Prostate gland (tissue), 2 donors: ENCODE measurements at regions not wholly inside any gene's neighbourhood (a gene's known extent, or its start where the extent isn't known, plus 50 kb on each side); places are given as distances from the start of the nearest gene placed in this dataset.

Experiments
- DNase-seq: peaks from one replicate; pipeline ENCODE4 v3.0.0-alpha.2; 2019; ENCODE audit warnings: low spot score
- H3K27ac ChIP-seq, 2 donors: fragments of 200-600 bp; sonication (generic); 2 replicates each; pipeline ENCODE4 v1.5.1; 2017 to 2019
- H3K27me3 ChIP-seq: fragments of 200-600 bp; sonication (generic); replicated peaks from 2 replicates; pipeline ENCODE4 v1.5.1; 2019; ENCODE audit not compliant: insufficient read depth
- H3K36me3 ChIP-seq, 2 donors: fragments of 200-600 bp; sonication (generic); 1 replicate in 1 of 2; 2 replicates in 1 of 2; pipeline versions ENCODE4 v1.5.1 to v1.8.1; 2017 to 2019
- H3K4me1 ChIP-seq: fragments of 200-600 bp; sonication (generic); replicated peaks from 2 replicates; pipeline ENCODE4 v1.5.1; 2019
- H3K4me3 ChIP-seq, 2 donors: fragments of 200-600 bp; sonication (generic); 2 replicates each; pipeline ENCODE4 v1.5.1; 2017 to 2019
- H3K9me3 ChIP-seq: fragments of 200-600 bp; sonication (generic); 2 replicates; pipeline ENCODE4 v1.5.1; 2017
- CTCF ChIP-seq, 4 experiments: fragments of 200-600 bp in 2 of 4; fragments of 450-650 bp in 2 of 4; sonication (generic) in 2 of 4; IDR thresholded peaks; 1 replicate in 3 of 4; 2 replicates in 1 of 4; pipeline ENCODE4 v1.5.1; 2016 to 2019; ENCODE audit warnings: antibody characterized with exemption in 4 of 4, mild to moderate bottlenecking in 2 of 4, moderate library complexity in 2 of 4
- POLR2A ChIP-seq: fragments of 450-650 bp; IDR thresholded peaks from one replicate; pipeline ENCODE4 v1.6.1; 2016; ENCODE audit warnings: antibody characterized with exemption, mild to moderate bottlenecking
- POLR2AphosphoS5 ChIP-seq: sonication (generic); formaldehyde crosslinking; IDR thresholded peaks from one replicate; pipeline ENCODE4 v1.6.1; 2017; ENCODE audit warnings: antibody characterized with exemption
- WGBS: methylation state at CpG from one replicate; pipeline ENCODE4 v1.1.5; 2018; 5-methylcytosine and 5-hydroxymethylcytosine counted together
- intact Hi-C: fragments of 100-400 bp; cut with DNase I; formaldehyde crosslinking; loops from one replicate; pipeline ENCODE4 v1.14.2; 2022

- intact Hi-C loops = no loop called here
- no peak overlapping the region for H3K27ac ChIP-seq
- no peaks in the 10 kb centered on the region for H3K4me1 ChIP-seq
- 88% methylated on average over 20 of the region's 20 CpGs for WGBS
- TF ChIP-seq POLR2AphosphoS5 (no peak), POLR2A (no peak), CTCF (IDR thresholded peaks at IDR 0.05) (no peak)
- no peaks in the 10 kb centered on the region for H3K27me3 ChIP-seq
- no peaks in the 10 kb centered on the region for H3K36me3 ChIP-seq
- no peaks in the 10 kb centered on the region for H3K9me3 ChIP-seq
- H3K4me3 ChIP-seq = no peak overlapping the region
- no peak for DNase-seq
These were observed 648.6 kb upstream of the AGA start for GRCh38 chr4:178090640-178091411.

- intact Hi-C loops = no loop called here
- no peak overlapping the region for H3K4me3 ChIP-seq
- H3K27me3 ChIP-seq = no peaks in the 10 kb centered on the region
- no peak overlapping the region for H3K27ac ChIP-seq
- 92% methylated on average over 5 of the region's 5 CpGs for WGBS
- no peaks in the 10 kb centered on the region for H3K9me3 ChIP-seq
- TF ChIP-seq CTCF (IDR thresholded peaks at IDR 0.05) = no peak
- TF ChIP-seq POLR2AphosphoS5 = no peak
- TF ChIP-seq POLR2A = no peak
- no peaks in the 10 kb centered on the region for H3K4me1 ChIP-seq
- DNase-seq = no peak
- H3K36me3 ChIP-seq = no peaks in the 10 kb centered on the region
These were observed 659.9 kb upstream of the AGA start for GRCh38 chr4:178102139-178102538.

- WGBS = 79% methylated on average over 2 of the region's 2 CpGs
- DNase-seq = no peak
- Histone ChIP-seq H3K9me3 (no peaks in the 10 kb centered on the region), H3K4me1 (no peaks in the 10 kb centered on the region), H3K36me3 (no peaks in the 10 kb centered on the region), H3K4me3 (no peak overlapping the region), H3K27ac (no peak overlapping the region), H3K27me3 (no peaks in the 10 kb centered on the region)
- TF ChIP-seq POLR2AphosphoS5 (no peak), CTCF (IDR thresholded peaks at IDR 0.05) (no peak), POLR2A (no peak)
- intact Hi-C loops = no loop called here
These were observed 663.0 kb upstream of the AGA start for GRCh38 chr4:178105242-178105641.

GRCh38 chr4:178136736-178137345 is 694.6 kb upstream of the AGA start:
- no peak for DNase-seq
- H3K4me1 ChIP-seq = no peaks in the 10 kb centered on the region
- WGBS = 95% methylated on average over 19 of the region's 19 CpGs
- no peaks in the 10 kb centered on the region for H3K27me3 ChIP-seq
- TF ChIP-seq POLR2A (no peak), POLR2AphosphoS5 (no peak), CTCF (IDR thresholded peaks at IDR 0.05) (no peak)
- no peak overlapping the region for H3K27ac ChIP-seq
- intact Hi-C loops = no loop called here
- H3K9me3 ChIP-seq = no peaks in the 10 kb centered on the region
- H3K36me3 ChIP-seq = no peaks in the 10 kb centered on the region
- H3K4me3 ChIP-seq = no peak overlapping the region
